Mesenchymal stem cell (in vitro differentiated cells and primary cell): ENCODE measurements at regions not wholly inside any gene's neighbourhood (a gene's known extent, or its start where the extent isn't known, plus 50 kb on each side); places are given as distances from the start of the nearest gene placed in this dataset.

Source experiments
- DNase-seq: peaks from one replicate; pipeline ENCODE4 v3.0.0-alpha.2; 2013
- H2AFZ ChIP-seq: one replicate; pipeline ENCODE4 v1.6.1; 2013; ENCODE audit warnings: low read depth, mild to moderate bottlenecking, control low read depth, inconsistent platforms, low read length, moderate library complexity
- H2AK5ac ChIP-seq: 2 replicates; pipeline ENCODE4 v1.6.1; 2013; ENCODE audit warnings: low read length, moderate library complexity, mild to moderate bottlenecking, inconsistent platforms; ENCODE audit not compliant: severe bottlenecking
- H2BK120ac ChIP-seq: one replicate; pipeline ENCODE4 v1.6.1; 2013; ENCODE audit warnings: low read depth, mild to moderate bottlenecking, inconsistent platforms, low read length, moderate library complexity
- H2BK12ac ChIP-seq, 2 experiments: one replicate each; pipeline ENCODE4 v1.6.1; 2013; ENCODE audit warnings: inconsistent platforms in 2 of 2, low read length in 2 of 2, mild to moderate bottlenecking in 2 of 2, moderate library complexity in 2 of 2, control low read depth in 1 of 2
- H2BK15ac ChIP-seq: one replicate; pipeline ENCODE4 v1.6.1; 2013; ENCODE audit warnings: mild to moderate bottlenecking, low read depth, inconsistent platforms; ENCODE audit not compliant: poor library complexity, severe bottlenecking
- H2BK5ac ChIP-seq: 2 replicates; pipeline ENCODE4 v1.6.1; 2013; ENCODE audit warnings: low read depth, mild to moderate bottlenecking, low read length, control low read depth, inconsistent platforms; ENCODE audit not compliant: poor library complexity, severe bottlenecking
- H3K14ac ChIP-seq, 2 experiments: one replicate each; pipeline ENCODE4 v1.6.1; 2013; ENCODE audit warnings: inconsistent platforms in 2 of 2, low read length in 2 of 2, control low read depth in 1 of 2, mild to moderate bottlenecking in 1 of 2, moderate library complexity in 1 of 2
- H3K18ac ChIP-seq, 2 experiments: one replicate each; pipeline ENCODE4 v1.6.1; 2013; ENCODE audit warnings: inconsistent platforms in 2 of 2, low read length in 2 of 2, control low read depth in 1 of 2, low read depth in 1 of 2, mild to moderate bottlenecking in 1 of 2
- H3K23ac ChIP-seq, 2 experiments: one replicate each; pipeline ENCODE4 v1.6.1; 2013; ENCODE audit warnings: inconsistent platforms in 2 of 2, low read length in 2 of 2, mild to moderate bottlenecking in 2 of 2, moderate library complexity in 2 of 2, control low read depth in 1 of 2
- H3K27ac ChIP-seq: 2 replicates; pipeline ENCODE4 v1.5.1; 2013; ENCODE audit warnings: mild to moderate bottlenecking, moderate library complexity, low read length, control low read depth, inconsistent platforms; ENCODE audit not compliant: poor library complexity, severe bottlenecking
- H3K27me3 ChIP-seq, 2 experiments: 2 replicates each; pipeline versions ENCODE4 v1.6.1 to v1.7.0; 2013; ENCODE audit warnings: low read length in 2 of 2, mild to moderate bottlenecking in 2 of 2, moderate library complexity in 2 of 2, control low read depth in 1 of 2, inconsistent platforms in 1 of 2; ENCODE audit not compliant: control insufficient read depth in 1 of 2, insufficient read depth in 1 of 2
- H3K36me3 ChIP-seq, 2 experiments: 2 replicates each; pipeline versions ENCODE4 v1.6.1 to v1.7.0; 2013; ENCODE audit warnings: low read length in 2 of 2, control low read depth in 1 of 2, inconsistent platforms in 1 of 2, low read depth in 1 of 2, mild to moderate bottlenecking in 1 of 2; ENCODE audit not compliant: insufficient read depth in 2 of 2, control insufficient read depth in 1 of 2
- H3K4ac ChIP-seq, 2 experiments: one replicate each; pipeline ENCODE4 v1.6.1; 2013; ENCODE audit warnings: inconsistent platforms in 2 of 2, low read length in 2 of 2, mild to moderate bottlenecking in 2 of 2, moderate library complexity in 2 of 2, control low read depth in 1 of 2, low read depth in 1 of 2
- H3K4me1 ChIP-seq: 2 replicates; pipeline ENCODE4 v1.6.1; 2013; ENCODE audit warnings: low read depth, low read length, control low read depth; ENCODE audit not compliant: control insufficient read depth, insufficient read depth
- H3K4me2 ChIP-seq: 2 replicates; pipeline ENCODE4 v1.6.1; 2013; ENCODE audit warnings: low read length, mild to moderate bottlenecking, inconsistent platforms; ENCODE audit not compliant: poor library complexity, severe bottlenecking
- H3K4me3 ChIP-seq, 2 experiments: 2 replicates each; pipeline versions ENCODE4 v1.5.1 to v1.7.0; 2013; ENCODE audit warnings: low read length in 2 of 2, mild to moderate bottlenecking in 2 of 2, control low read depth in 1 of 2, low read depth in 1 of 2; ENCODE audit not compliant: insufficient read depth in 1 of 2
- H3K79me1 ChIP-seq: replicated peaks from 2 replicates; pipeline ENCODE4 v1.6.1; 2013; ENCODE audit warnings: mild to moderate bottlenecking, control low read depth, low read length, inconsistent platforms; ENCODE audit not compliant: poor library complexity, severe bottlenecking
- H3K9ac ChIP-seq: 2 replicates; pipeline ENCODE4 v1.7.0; 2013; ENCODE audit warnings: mild to moderate bottlenecking, low read length, moderate library complexity
- H3K9me3 ChIP-seq: 2 replicates; pipeline ENCODE4 v1.7.0; 2013; ENCODE audit warnings: mild to moderate bottlenecking, low read length; ENCODE audit not compliant: control insufficient read depth
- H4K8ac ChIP-seq: one replicate; pipeline ENCODE4 v1.6.1; 2013; ENCODE audit warnings: inconsistent platforms, mild to moderate bottlenecking, low read length, moderate library complexity
- H4K91ac ChIP-seq: one replicate; pipeline ENCODE4 v1.6.1; 2013; ENCODE audit warnings: mild to moderate bottlenecking, low read length, inconsistent platforms
- WGBS: methylation state at CpG from one replicate; pipeline ENCODE4 v1.1.7; 2013; ENCODE audit warnings: mixed read lengths; 5-methylcytosine and 5-hydroxymethylcytosine counted together

- no peak overlapping the region for H4K91ac ChIP-seq
- no peak for DNase-seq
- WGBS, result no CpG with 5 or more reads among the region's 2 CpGs
These were observed 156.1 kb upstream of the VLDLR start for GRCh38 chr9:2465516-2465915.

GRCh38 chr9:2465921-2466460 is 155.6 kb upstream of the VLDLR start:
- H3K4me3 ChIP-seq, result no peak overlapping the region
- no peak overlapping the region for H4K91ac ChIP-seq
- H3K36me3 ChIP-seq, result no peaks in the 10 kb centered on the region
- H3K4me2 ChIP-seq, result no peak overlapping the region
- H2AK5ac ChIP-seq, result no peak overlapping the region
- no peak overlapping the region for H3K27ac ChIP-seq
- no peak overlapping the region for H4K8ac ChIP-seq
- no peak overlapping the region for H2BK5ac ChIP-seq
- no peak for DNase-seq
- no peak overlapping the region for H3K14ac ChIP-seq
- peaks cover 0 to 5% of the 10 kb centered on the region in 2 experiments for H3K27me3 ChIP-seq
- H3K4me1 ChIP-seq, result no peaks in the 10 kb centered on the region
- H3K9me3 ChIP-seq, result no peaks in the 10 kb centered on the region
- no peak overlapping the region for H2AFZ ChIP-seq
- no peak overlapping the region for H2BK120ac ChIP-seq
- H2BK15ac ChIP-seq, result no peak overlapping the region
- no peak overlapping the region for H3K4ac ChIP-seq
- WGBS, result 86% methylated on average over 1 of the region's 1 CpG
- no peak overlapping the region for H2BK12ac ChIP-seq
- no peak overlapping the region for H3K18ac ChIP-seq
- no peak overlapping the region for H3K23ac ChIP-seq
- H3K79me1 ChIP-seq, result no peaks in the 10 kb centered on the region
- H3K9ac ChIP-seq, result no peak overlapping the region

More at GRCh38 chr9:2465516-2465915, 156.1 kb upstream of the VLDLR start:
- Histone ChIP-seq H3K4me1 (no peaks in the 10 kb centered on the region), H3K79me1 (no peaks in the 10 kb centered on the region), H3K4me2 (no peak overlapping the region), H2BK120ac (no peak overlapping the region), H3K9ac (no peak overlapping the region), H3K4ac (no peak overlapping the region), H3K27me3 (peaks cover 0 to 7% of the 10 kb centered on the region in 2 experiments), H3K36me3 (no peaks in the 10 kb centered on the region), H3K18ac (no peak overlapping the region), H2BK5ac (no peak overlapping the region), H3K9me3 (no peaks in the 10 kb centered on the region), H4K8ac (no peak overlapping the region), H3K4me3 (no peak overlapping the region), H2AFZ (no peak overlapping the region), H3K27ac (no peak overlapping the region), H3K14ac (no peak overlapping the region), H2BK15ac (no peak overlapping the region), H2BK12ac (no peak overlapping the region), H3K23ac (no peak overlapping the region), H2AK5ac (no peak overlapping the region)

GRCh38 chr9:2466703-2467102 is 154.9 kb upstream of the VLDLR start:
- no peak overlapping the region for H2BK5ac ChIP-seq
- H3K4me3 ChIP-seq, result no peak overlapping the region
- H3K4me2 ChIP-seq, result no peak overlapping the region
- no peak overlapping the region for H3K23ac ChIP-seq
- H4K8ac ChIP-seq, result no peak overlapping the region
- no peak overlapping the region for H4K91ac ChIP-seq
- H2BK15ac ChIP-seq, result no peak overlapping the region
- H3K4me1 ChIP-seq, result no peaks in the 10 kb centered on the region
- H3K9ac ChIP-seq, result no peak overlapping the region
- H3K27ac ChIP-seq, result no peak overlapping the region
- no peak overlapping the region for H3K4ac ChIP-seq
- WGBS, result 63% methylated on average over 5 of the region's 6 CpGs
- H3K27me3 ChIP-seq, result no peaks in the 10 kb centered on the region
- no peak overlapping the region for H2AK5ac ChIP-seq
- no peak overlapping the region for H2BK120ac ChIP-seq
- H2AFZ ChIP-seq, result no peak overlapping the region
- no peaks in the 10 kb centered on the region for H3K9me3 ChIP-seq
- no peak overlapping the region for H3K14ac ChIP-seq
- H3K79me1 ChIP-seq, result no peaks in the 10 kb centered on the region
- H3K36me3 ChIP-seq, result no peaks in the 10 kb centered on the region
- no peak overlapping the region for H2BK12ac ChIP-seq
- H3K18ac ChIP-seq, result no peak overlapping the region
- no peak for DNase-seq

GRCh38 chr9:2469681-2470221 is 151.8 kb upstream of the VLDLR start:
- H3K4me1 ChIP-seq, result no peaks in the 10 kb centered on the region
- H2AFZ ChIP-seq, result no peak overlapping the region
- H3K9ac ChIP-seq, result no peak overlapping the region
- no peak overlapping the region for H2AK5ac ChIP-seq
- no peak overlapping the region for H3K14ac ChIP-seq
- H4K91ac ChIP-seq, result no peak overlapping the region
- H3K18ac ChIP-seq, result no peak overlapping the region
- no peaks in the 10 kb centered on the region for H3K9me3 ChIP-seq
- H3K4me3 ChIP-seq, result no peak overlapping the region
- H3K79me1 ChIP-seq, result no peaks in the 10 kb centered on the region
- H3K4ac ChIP-seq, result no peak overlapping the region
- no peak overlapping the region for H4K8ac ChIP-seq
- H2BK15ac ChIP-seq, result no peak overlapping the region
- H2BK5ac ChIP-seq, result no peak overlapping the region
- no peak overlapping the region for H2BK12ac ChIP-seq
- H3K36me3 ChIP-seq, result no peaks in the 10 kb centered on the region
- no peak overlapping the region for H3K4me2 ChIP-seq
- WGBS, result 46% methylated on average over 6 of the region's 6 CpGs
- no peak overlapping the region for H2BK120ac ChIP-seq
- no peak overlapping the region for H3K23ac ChIP-seq
- DNase-seq, result peak; percentile 28
- no peaks in the 10 kb centered on the region for H3K27me3 ChIP-seq
- no peak overlapping the region for H3K27ac ChIP-seq
